GM13976 (cell line): ENCODE measurements at regions not wholly inside any gene's neighbourhood (a gene's known extent, or its start where the extent isn't known, plus 50 kb on each side); places are given as distances from the start of the nearest gene placed in this dataset.

ENCODE experiments used
- DNase-seq: peaks from one replicate; pipeline ENCODE4 v3.0.0; 2012; ENCODE audit warnings: low spot score
- in situ Hi-C: fragments of 300-500 bp; cut with MboI; formaldehyde crosslinking; loops from one replicate; pipeline ENCODE4 v1.12.0; 2022; ENCODE audit warnings: low sequenced_read_pairs, mixed read lengths, inconsistent platforms; ENCODE audit not compliant: unreplicated experiment
- TF ChIP-seq, protein P1 (sequence below): IDR thresholded peaks from 2 replicates; pipeline ENCODE4 v1.5.1; 2012; ENCODE audit warnings: borderline replicate concordance, mild to moderate bottlenecking; ENCODE audit not compliant: insufficient read depth; ENCODE audit errors: extremely low read depth, missing control alignments, control extremely low read depth

DNA sequence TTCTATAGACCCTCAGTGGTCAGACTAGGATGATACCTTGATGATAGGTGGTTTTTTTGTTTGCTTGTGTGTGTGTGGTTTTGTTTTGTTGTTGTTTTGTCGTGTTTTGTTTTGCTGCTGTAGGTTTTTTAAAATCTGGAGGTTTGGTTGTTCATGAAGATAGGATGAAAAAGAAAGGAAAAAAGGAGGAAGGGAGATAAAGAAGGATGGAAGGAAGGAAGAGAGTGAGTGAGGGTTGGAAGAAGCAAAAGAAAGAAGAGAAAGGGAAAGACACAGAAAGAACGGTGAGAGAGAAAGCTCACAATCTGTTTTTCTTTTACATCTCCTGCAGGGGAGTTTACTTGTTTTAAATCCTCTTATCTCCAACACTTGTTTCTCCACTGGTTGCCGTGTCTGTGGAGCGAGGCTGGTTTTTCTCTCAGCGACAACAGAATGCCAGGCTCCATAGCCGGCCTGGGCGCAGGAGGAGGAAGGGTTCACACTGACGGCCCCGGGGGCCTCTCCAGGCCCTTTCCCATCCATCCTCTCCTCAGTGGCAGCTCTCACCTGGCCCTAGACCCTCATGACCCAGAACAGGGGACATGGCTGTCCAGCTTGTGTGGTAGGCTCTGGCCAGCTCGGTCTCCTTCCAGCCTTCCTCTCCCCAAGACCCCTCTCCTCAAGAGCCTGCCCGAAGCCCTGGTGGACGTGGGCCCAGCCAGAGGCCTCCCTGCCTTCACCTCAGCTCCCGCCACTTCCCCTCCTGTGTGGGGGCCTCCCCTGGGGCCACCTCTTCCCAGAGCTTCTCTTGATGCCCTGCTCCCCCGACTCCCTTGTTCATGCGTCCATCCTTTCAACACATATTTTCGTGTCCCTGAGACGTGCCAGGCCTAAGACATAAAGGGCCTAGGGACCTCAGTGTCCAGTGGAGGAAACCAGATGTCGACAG is 168.4 kb downstream of the VEGFA start:
- in situ Hi-C loops: no loop called here
- DNase-seq: no peak

DNA sequence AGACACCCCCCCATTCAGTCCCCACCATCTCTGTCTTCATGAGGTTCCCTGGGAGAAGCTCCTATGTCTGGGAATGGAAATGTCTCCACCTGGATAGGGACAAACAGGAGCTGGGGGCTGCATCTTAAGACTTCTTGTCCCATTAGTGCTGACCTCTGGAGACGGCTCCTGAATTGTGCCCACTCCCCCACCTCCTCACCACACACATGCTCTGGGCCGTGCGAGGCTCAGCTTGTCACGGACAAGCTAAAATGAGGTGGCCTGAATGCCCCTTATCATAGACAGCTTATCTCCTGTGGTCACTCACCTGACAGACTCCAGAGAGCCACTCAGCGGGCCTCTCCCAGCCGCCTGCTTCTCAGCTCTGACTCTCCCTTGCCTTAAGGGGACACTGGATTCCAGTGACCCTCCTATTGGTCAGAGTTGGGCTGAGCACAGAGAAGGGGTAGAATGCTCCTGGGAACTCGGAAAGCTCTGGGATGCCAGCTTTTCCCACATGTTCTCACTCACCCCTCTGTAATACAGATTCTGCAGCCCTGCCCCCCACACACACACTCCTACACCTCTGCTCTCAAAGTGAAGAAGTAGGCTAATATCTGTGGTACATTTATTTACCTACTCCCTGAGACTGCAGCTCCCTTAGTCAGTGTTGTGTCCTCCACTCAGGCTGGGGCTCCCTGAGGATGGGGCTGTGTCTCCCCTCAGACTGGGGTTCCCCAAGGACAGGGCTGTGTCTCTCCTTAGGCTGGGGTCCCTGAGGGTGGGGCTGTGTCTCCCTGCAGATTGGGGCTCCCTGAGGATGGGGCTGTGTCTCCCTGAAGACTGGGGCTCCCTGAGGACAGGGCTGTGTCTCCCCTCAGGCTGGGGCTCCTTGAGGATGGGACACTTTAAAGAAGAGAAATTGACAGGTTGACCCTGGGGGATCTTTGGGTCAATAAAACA is 167.5 kb downstream of the VEGFA start:
- DNase-seq: no peak
- in situ Hi-C loops: no loop called here
- TF ChIP-seq, protein P1, sequence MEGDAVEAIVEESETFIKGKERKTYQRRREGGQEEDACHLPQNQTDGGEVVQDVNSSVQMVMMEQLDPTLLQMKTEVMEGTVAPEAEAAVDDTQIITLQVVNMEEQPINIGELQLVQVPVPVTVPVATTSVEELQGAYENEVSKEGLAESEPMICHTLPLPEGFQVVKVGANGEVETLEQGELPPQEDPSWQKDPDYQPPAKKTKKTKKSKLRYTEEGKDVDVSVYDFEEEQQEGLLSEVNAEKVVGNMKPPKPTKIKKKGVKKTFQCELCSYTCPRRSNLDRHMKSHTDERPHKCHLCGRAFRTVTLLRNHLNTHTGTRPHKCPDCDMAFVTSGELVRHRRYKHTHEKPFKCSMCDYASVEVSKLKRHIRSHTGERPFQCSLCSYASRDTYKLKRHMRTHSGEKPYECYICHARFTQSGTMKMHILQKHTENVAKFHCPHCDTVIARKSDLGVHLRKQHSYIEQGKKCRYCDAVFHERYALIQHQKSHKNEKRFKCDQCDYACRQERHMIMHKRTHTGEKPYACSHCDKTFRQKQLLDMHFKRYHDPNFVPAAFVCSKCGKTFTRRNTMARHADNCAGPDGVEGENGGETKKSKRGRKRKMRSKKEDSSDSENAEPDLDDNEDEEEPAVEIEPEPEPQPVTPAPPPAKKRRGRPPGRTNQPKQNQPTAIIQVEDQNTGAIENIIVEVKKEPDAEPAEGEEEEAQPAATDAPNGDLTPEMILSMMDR: no peak

More for the DNA sequence above, 168.4 kb downstream of the VEGFA start:
- TF ChIP-seq, protein P1: no peak

DNA sequence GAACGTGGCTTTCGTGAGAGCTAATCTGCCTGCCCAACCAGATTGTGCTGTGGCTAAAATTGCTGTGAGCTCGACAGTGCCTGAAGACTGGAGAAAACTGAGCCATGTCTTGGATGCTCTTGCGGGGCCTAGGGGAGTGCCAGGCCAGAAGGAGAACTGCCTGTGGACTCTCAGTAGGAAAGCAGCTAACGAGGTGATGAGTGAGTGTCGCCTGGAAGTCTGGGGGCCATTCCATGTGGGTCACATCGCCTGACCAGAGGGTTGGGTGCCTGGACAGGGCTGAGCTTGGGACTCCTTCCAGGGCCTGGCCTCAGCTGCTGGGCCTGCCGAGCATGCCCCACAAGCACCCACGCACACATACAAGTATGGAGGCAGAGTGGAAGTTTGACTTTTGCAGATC is 166.5 kb downstream of the VEGFA start:
- no peak for DNase-seq
- TF ChIP-seq, protein P1: no peak
- in situ Hi-C loops: no loop called here

DNA sequence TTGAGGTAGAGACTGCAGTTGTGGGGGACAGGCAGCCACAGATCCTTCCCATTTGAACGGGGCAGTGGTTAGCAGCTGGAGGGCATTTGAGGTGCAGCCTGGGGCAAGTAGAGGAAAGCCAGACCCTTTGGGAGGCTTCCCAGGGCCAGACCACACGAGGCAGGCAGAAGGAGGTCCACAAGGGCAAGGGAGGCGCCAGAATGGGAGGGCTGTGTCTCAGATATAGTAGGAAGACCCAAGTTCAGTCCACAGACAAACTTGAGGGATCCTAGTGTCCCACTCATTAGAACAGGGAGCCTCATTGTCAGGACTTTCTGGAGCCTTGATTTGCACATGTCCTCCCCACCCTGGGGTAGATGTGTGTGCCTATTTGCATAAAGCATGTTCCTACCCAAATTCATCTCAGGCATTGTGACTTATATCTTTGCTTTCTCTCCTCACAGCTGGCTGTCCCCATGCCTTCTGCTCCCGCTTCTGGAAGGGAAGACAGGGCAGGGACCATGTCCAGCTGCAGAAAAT is 166.0 kb downstream of the VEGFA start:
- TF ChIP-seq, protein P1: no peak
- no peak for DNase-seq
- in situ Hi-C loops: no loop called here

DNA sequence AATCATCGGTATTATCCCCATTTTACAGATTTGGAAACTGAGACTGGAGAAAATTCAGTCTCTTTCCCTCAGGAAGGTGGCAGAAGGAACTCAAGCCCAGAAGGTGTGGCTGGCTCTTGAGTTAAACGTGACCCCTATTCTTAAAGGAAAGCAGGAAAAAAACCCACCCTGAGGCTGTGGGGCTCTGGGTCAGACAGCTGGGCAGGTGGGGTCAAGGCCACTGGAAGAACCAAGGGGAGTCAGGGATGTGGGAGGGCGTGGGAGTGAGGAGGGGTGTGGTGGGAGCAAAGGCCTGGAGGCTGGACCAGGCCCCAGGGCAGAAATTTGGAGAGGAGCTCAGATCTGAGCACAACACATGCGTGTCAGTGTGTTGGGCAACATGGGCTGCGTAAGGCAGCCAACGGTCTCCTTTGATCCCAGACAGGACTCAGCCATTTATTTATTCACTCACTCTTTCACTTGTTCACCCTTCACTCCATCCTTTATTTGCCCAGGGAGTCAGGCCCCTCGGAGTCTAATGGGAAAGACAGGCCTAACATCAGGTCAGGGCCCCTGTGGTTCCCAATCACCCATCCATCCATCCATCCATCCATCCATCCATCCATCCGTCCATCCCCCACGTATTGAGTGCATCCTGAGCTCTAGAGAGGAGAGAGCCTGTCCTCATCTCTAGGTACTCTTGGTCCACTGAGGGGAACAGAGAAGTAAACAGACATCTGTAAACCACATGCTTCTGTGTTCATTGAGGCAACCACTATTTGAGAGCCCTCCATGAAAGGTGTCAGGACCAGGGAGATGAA is 165.0 kb downstream of the VEGFA start:
- in situ Hi-C loops: no loop called here
- TF ChIP-seq, protein P1: no peak
- DNase-seq: no peak
